ENCODE measurements at regions not wholly inside any gene's neighbourhood (a gene's known extent, or its start where the extent isn't known, plus 50 kb on each side); places are given as distances from the start of the nearest gene placed in this dataset.

- peak; percentile 14; the same call in 1 of the 2 replicates for TF ChIP-seq ZNF654 (tag by site-specific recombination; IDR thresholded peaks at IDR 0.05; ENCODE audit: low read depth)
- TF ChIP-seq HOXD13 (CRISPR knock-in tag; IDR thresholded peaks at IDR 0.05; ENCODE audit: borderline replicate concordance) = no peak
- no peak for TF ChIP-seq ZBTB48 (tag by site-specific recombination; IDR thresholded peaks at IDR 0.05)
- TF ChIP-seq, protein P1, sequence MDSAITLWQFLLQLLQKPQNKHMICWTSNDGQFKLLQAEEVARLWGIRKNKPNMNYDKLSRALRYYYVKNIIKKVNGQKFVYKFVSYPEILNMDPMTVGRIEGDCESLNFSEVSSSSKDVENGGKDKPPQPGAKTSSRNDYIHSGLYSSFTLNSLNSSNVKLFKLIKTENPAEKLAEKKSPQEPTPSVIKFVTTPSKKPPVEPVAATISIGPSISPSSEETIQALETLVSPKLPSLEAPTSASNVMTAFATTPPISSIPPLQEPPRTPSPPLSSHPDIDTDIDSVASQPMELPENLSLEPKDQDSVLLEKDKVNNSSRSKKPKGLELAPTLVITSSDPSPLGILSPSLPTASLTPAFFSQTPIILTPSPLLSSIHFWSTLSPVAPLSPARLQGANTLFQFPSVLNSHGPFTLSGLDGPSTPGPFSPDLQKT (IDR thresholded peaks at IDR 0.05; ENCODE audit: borderline replicate concordance, low read depth, low read length) = no peak
- Histone ChIP-seq H3K27ac (ENCODE audit: extremely low read depth, low read depth, low read length) (no peak overlapping the region), H3K4me1 (ENCODE audit: control insufficient read depth, insufficient read depth, low read length) (no peaks in the 10 kb centered on the region), H3K4me3 (ENCODE audit: low read depth, low read length) (no peak overlapping the region), H3K9me3 (ENCODE audit: control insufficient read depth, insufficient read depth, low read depth, low read length) (no peaks in the 10 kb centered on the region), H3K36me3 (ENCODE audit: control insufficient read depth in 2 of 2, insufficient read depth in 1 of 2, low read length in 2 of 2) (no peaks in the 10 kb centered on the region)
- ChIA-PET CTCF (interaction anchor here (0.9 to 1.1 kb wide), 2 partner anchors 21 to 305 kb away, joined by 3 read pairs; no protein-coding TSS in a partner anchor), POLR2A (no interaction called here)
Measured at GRCh38 chr4:137226900-137227299, 305.4 kb downstream of the PCDH18 start.

- TF ChIP-seq ZNF76 (tag by site-specific recombination; IDR thresholded peaks at IDR 0.05; ENCODE audit: borderline replicate concordance, low read depth) = no peak
- no peak for TF ChIP-seq ZNF146 (tag by site-specific recombination; IDR thresholded peaks at IDR 0.05)
- no peak for TF ChIP-seq ZNF248 (tag by site-specific recombination; IDR thresholded peaks at IDR 0.05)
- Histone ChIP-seq H3K9me3 (ENCODE audit: control insufficient read depth, insufficient read depth, low read depth, low read length) (no peaks in the 10 kb centered on the region), H3K27ac (ENCODE audit: extremely low read depth, low read depth, low read length) (no peak overlapping the region), H3K36me3 (ENCODE audit: control insufficient read depth in 2 of 2, insufficient read depth in 1 of 2, low read length in 2 of 2) (no peaks in the 10 kb centered on the region), H3K4me3 (ENCODE audit: low read depth, low read length) (no peak overlapping the region), H3K4me1 (ENCODE audit: control insufficient read depth, insufficient read depth, low read length) (no peaks in the 10 kb centered on the region)
- CTCF ChIA-PET = interaction anchor here (0.6 to 1.1 kb wide), 5 partner anchors 21 to 561 kb away, joined by 3 to 4 read pairs (median 3); no protein-coding TSS in a partner anchor
- POLR2A ChIA-PET = no interaction called here
Measured at GRCh38 chr4:137226221-137226620, 306.1 kb downstream of the PCDH18 start.

DNA sequence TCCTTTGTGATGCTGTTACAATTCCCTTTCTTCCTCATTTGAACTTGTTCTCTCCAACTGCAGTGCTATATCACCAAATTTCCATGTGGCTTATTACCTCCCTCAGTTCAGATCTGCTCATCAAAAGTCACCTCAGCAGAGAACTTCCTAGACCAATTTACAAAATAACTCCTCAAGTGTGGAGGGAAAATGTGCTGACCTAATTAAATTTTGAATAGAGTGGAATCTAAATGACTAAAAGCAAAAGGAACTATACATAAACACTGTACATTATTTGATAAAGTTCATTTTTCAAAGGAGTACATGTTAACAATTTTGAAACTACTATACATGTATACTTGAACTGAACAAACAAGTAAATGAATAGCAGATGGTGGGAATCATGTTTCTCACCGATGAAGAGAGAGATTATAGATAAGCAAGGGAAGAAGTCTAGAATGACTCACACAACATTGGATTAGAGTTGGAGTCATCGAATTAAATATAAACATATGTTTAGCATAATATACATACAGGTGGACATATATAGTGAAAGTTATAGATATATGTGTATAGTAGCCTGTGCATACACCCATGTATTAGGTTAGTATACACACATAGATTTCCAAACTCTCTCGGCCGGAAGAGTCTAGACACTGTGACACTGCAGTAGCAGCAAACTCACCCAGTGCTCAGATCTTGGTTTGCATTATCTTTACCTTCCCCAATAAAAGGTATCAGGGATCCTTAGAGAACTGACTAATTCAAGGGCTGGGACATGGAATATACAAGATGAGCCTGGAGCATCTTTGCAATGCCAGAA is 318.7 kb downstream of the PCDH18 start:
- no peaks in the 10 kb centered on the region for H3K9me3 ChIP-seq (ENCODE audit: control insufficient read depth, insufficient read depth, low read depth, low read length)
- CTCF ChIA-PET = interaction anchor here (1.1 kb wide), 1 partner anchor 33 kb away, joined by 3 read pairs; no protein-coding TSS in a partner anchor

DNA sequence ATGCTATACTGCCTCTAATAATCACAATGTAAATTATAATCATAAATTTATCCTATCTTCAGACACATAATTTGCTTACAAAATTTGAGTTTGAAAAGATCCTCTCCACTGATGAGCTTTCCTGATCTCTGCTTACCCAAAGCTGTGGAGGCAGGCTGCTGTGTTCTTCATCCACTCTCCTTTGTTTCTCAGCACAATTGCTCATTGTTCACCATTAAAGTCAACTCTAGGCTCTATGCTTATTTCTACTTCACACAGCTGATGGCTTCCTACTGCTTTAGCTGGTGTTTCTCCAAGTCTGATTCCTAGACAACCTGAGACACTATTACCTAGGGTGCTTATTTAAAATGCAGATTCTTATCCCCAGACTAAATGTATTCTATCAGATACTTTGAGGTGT is 319.7 kb downstream of the PCDH18 start:
- H3K4me3 ChIP-seq (ENCODE audit: low read depth, low read length) = no peak overlapping the region
- ChIA-PET POLR2A (no interaction called here), CTCF (interaction anchor here (1.1 kb wide), 1 partner anchor 32 kb away, joined by 3 read pairs; no protein-coding TSS in a partner anchor)

More for the DNA sequence above, 318.7 kb downstream of the PCDH18 start:
- POLR2A ChIA-PET = no interaction called here
- Histone ChIP-seq H3K4me3 (ENCODE audit: low read depth, low read length) (no peak overlapping the region), H3K27ac (ENCODE audit: extremely low read depth, low read depth, low read length) (no peak overlapping the region), H3K4me1 (ENCODE audit: control insufficient read depth, insufficient read depth, low read length) (no peaks in the 10 kb centered on the region), H3K36me3 (ENCODE audit: control insufficient read depth in 2 of 2, insufficient read depth in 1 of 2, low read length in 2 of 2) (no peaks in the 10 kb centered on the region)
- TF ChIP-seq, protein P2, sequence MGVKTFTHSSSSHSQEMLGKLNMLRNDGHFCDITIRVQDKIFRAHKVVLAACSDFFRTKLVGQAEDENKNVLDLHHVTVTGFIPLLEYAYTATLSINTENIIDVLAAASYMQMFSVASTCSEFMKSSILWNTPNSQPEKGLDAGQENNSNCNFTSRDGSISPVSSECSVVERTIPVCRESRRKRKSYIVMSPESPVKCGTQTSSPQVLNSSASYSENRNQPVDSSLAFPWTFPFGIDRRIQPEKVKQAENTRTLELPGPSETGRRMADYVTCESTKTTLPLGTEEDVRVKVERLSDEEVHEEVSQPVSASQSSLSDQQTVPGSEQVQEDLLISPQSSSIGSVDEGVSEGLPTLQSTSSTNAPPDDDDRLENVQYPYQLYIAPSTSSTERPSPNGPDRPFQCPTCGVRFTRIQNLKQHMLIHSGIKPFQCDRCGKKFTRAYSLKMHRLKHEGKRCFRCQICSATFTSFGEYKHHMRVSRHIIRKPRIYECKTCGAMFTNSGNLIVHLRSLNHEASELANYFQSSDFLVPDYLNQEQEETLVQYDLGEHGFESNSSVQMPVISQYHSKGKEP (tag by site-specific recombination; IDR thresholded peaks at IDR 0.05) = no peak

More for the DNA sequence above, 319.7 kb downstream of the PCDH18 start:
- Histone ChIP-seq H3K9me3 (ENCODE audit: control insufficient read depth, insufficient read depth, low read depth, low read length) (no peaks in the 10 kb centered on the region), H3K4me1 (ENCODE audit: control insufficient read depth, insufficient read depth, low read length) (no peaks in the 10 kb centered on the region), H3K27ac (ENCODE audit: extremely low read depth, low read depth, low read length) (no peak overlapping the region), H3K36me3 (ENCODE audit: control insufficient read depth in 2 of 2, insufficient read depth in 1 of 2, low read length in 2 of 2) (no peaks in the 10 kb centered on the region)
- no peak for TF ChIP-seq PRDM4 (tag by site-specific recombination; IDR thresholded peaks at IDR 0.05)
- no peak for TF ChIP-seq ZNF23 (tag by site-specific recombination; IDR thresholded peaks at IDR 0.05; ENCODE audit: borderline replicate concordance)
- TF ChIP-seq ZNF221 (tag by site-specific recombination; IDR thresholded peaks at IDR 0.05; ENCODE audit: borderline replicate concordance) = no peak
- TF ChIP-seq ZNF274 (IDR thresholded peaks at IDR 0.05; ENCODE audit: low read length) = no peak
- TF ChIP-seq ZNF274 (tag by site-specific recombination; IDR thresholded peaks at IDR 0.05; ENCODE audit: borderline replicate concordance) = no peak
